ENCODE measurements at regions not wholly inside any gene's neighbourhood (a gene's known extent, or its start where the extent isn't known, plus 50 kb on each side); places are given as distances from the start of the nearest gene placed in this dataset.
"Not testable (repeated sequence)": the region's sequence is repeated elsewhere in the genome, so short reads cannot be mapped to it uniquely, and the experiment has no call there.

DNA sequence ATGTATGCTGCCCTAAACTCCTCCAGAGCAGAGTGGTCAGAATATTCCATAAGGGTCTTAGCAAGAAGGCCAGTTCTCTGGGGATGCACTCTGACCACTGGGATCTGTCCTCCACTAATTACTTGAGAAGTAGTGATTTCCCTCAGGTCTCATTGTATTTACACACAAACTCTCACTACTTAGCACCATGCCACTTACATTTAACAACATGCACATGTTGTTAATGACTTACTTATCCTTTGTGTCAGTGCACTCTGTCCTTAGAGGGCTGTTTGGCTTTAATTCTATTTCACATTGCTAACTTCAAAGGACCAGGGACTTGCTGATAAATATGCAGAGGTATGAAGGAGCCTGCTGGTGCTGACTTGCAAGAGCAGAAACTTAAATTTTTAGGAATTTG, 1415.5 kb upstream of the ACVR2A start:
- DNase-seq: no peak

- DNase-seq: no peak
Observed at GRCh38 chr2:146417942-146418341, 1426.9 kb upstream of the ACVR2A start.

DNA sequence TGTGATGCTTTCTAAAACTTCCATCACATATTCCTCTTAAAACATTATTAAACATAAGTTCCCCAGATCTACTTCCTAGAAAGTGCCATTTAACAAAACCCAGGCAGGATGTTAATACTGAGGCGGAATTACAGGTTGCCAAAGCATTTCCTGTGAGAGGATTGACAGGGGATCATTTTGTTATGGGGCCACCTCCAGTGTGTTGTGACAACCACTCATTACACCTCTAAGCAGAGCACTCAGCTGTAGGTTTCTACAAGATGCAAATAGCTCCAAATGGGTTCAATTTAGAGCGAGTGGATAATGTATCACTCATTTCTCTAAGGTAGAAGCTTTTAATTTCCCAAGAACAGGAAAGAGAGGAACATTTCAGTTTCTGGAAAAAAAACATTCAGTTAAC, 1429.5 kb upstream of the ACVR2A start:
- no peak for DNase-seq

DNA sequence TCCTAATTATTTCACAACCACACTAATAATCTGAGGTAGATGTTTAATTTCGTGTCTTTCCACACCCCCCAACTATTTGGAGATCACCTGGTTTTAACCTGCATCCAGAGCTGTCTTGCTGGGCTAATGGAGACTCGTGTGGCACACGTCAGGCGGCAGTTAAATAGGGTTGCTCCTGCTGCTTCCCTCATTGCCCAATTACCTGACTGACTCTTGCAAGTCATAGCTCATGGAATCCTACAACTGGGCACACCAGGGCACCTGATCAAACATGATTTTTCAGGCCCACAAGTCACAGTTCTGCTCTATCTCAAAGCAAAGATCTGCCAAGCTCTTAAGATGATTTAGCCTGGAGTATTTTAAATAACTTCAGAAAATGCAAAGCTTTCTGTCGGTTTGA, 1430.4 kb upstream of the ACVR2A start:
- DNase-seq: no peak

GRCh38 chr2:146413086-146413610, 1431.7 kb upstream of the ACVR2A start:
- no peak for DNase-seq

GRCh38 chr2:146412625-146413024, 1432.2 kb upstream of the ACVR2A start:
- DNase-seq: no peak

GRCh38 chr2:146405402-146406309, 1439.2 kb upstream of the ACVR2A start:
- not testable (repeated sequence) for DNase-seq

DNA sequence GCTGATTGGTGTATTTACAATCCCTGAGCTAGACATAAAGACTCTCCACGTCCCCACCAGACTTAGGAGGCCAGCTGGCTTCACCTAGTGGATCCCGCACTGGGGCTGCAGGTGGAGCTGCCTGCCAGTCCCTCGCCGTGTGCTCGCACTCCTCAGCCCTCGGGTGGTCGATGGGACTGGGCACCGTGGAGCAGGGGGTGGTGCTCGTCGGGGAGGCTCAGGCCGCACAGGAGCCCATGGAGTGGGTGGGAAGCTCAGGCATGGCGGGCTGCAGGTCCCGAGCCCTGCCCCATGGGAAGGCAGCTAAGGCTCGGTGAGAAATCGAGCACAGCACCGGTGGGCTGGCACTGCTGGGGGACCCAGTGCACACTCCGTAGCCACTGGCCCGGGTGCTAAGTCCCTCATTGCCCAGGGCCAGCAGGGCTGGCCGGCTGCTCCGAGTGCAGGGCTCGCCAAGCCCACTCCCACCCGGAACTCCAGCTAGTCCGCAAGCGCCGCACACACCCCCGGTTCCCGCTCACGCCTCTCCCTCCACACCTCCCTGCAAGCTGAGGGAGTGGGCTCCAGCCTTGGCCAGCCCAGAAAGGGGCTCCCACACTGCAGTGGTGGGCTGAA, 1441.2 kb upstream of the ACVR2A start:
- DNase-seq: not testable (repeated sequence)

GRCh38 chr2:146392631-146393030, 1452.2 kb upstream of the ACVR2A start:
- DNase-seq: no peak

GRCh38 chr2:146392186-146392585, 1452.6 kb upstream of the ACVR2A start:
- no peak for DNase-seq

GRCh38 chr2:146388757-146389156, 1456.1 kb upstream of the ACVR2A start:
- no peak for DNase-seq

- no peak for DNase-seq
Observed at GRCh38 chr2:146386096-146386495, 1458.7 kb upstream of the ACVR2A start.

DNA sequence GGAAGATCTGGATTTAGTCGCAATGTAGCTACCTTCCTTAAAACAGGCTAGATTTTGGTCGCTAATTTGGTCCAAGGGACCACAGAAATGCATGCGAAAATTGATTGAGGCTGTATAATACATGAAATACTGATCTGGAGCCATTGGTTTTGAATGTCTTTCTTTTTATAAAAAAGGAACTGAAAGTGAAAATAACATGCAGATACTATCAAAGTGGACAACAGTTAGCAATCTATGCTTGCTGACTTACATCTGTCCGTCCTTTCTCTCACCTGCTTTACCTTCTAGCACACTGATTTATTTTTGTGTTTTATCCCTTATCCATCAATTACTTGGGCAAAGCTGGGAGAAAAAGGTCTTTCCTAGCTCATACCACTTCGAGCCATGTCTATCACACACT, 1459.8 kb upstream of the ACVR2A start:
- no peak for DNase-seq

GRCh38 chr2:146376511-146377064, 1468.2 kb upstream of the ACVR2A start:
- DNase-seq: no peak

- no peak for DNase-seq
Observed at GRCh38 chr2:146374505-146374904, 1470.3 kb upstream of the ACVR2A start.

DNA sequence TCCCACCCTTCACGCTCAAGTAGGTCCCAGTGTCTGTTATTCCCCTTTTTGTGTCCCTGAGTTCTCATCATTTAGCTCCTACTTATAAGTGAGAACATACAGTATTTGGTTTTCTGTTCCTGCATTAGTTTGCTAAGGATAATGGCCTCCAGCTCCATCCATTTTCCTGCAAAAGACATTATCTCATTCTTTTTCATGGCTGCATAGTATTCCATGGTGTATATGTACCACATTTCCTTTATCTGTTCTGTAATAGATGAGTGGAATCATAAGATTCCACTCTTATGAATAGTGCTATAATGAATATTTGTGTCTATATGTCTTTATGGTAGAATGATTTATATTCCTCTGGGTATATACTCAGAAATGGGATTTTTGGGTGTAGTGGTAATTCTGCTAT, 1473.5 kb upstream of the ACVR2A start:
- DNase-seq: not testable (repeated sequence)

DNA sequence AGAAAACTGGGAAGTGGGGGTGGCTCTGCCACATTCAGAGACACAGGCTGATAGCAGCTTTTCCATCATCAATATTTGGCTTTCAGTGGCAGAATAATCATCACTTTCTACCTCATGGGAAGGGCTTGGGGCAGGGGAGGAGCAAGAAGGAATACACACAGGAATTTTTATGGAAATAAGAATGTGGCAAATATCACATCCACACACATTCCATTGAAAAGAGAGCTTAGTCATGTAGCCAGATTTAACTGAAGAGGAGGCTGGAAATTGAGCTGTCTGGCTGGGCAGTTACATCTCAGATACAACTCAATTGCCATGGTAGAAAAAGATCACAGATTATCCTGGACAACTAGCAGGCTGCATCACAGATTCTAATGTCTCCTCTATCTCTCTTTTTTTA, 1474.0 kb upstream of the ACVR2A start:
- no peak for DNase-seq

DNA sequence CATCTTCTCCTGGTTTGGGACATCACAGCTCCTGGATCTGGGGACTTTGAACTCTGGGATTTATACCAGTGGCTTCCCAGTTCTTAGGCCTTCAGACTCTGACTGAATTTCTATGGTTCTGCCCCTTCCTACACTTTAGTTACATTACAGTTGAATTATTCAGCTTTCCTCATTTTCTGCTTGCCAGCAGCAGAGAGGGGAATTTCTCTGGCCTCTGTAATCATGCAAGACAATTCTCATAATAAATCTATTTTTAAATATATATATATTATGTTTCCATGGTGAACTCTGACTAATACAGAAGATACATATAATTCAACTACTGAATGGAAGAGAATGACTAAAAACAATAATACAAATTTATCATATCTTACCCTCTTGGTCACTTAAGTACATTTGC, 1478.6 kb upstream of the ACVR2A start:
- DNase-seq: no peak

GRCh38 chr2:146365041-146365440, 1479.8 kb upstream of the ACVR2A start:
- DNase-seq: no peak

GRCh38 chr2:146363731-146364130, 1481.1 kb upstream of the ACVR2A start:
- DNase-seq: no peak

DNA sequence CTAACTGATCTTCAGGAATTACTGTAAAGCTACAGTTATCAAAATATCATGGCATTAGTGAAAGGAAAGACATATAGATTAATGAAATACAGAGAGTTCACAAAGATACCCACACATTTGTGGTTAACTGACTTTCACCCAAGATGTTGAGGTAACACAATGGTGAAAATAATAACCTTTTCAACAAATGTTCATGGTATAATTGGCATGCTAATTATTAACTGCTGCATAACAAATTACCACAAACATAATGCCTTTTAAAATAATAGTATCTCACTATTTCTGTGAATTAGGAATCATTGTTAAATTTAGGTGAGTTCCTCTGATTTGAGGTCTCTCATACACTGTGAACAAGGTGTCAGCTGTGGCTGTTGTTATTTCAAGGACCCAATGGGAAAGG, 1493.1 kb upstream of the ACVR2A start:
- DNase-seq: no peak

GRCh38 chr2:146349334-146349733, 1495.5 kb upstream of the ACVR2A start:
- DNase-seq: no peak

- no peak for DNase-seq
Observed at GRCh38 chr2:146324951-146325350, 1519.9 kb upstream of the ACVR2A start.

GRCh38 chr2:146323564-146323963, 1521.3 kb upstream of the ACVR2A start:
- DNase-seq: no peak

Measured in activated T-cell treated with anti-CD3 and anti-CD28 coated beads, Interleukin-2, amount 50 U/mL, for 1 hour (primary cell).